Spleen (tissue), 7 donors: ENCODE measurements at regions not wholly inside any gene's neighbourhood (a gene's known extent, or its start where the extent isn't known, plus 50 kb on each side); places are given as distances from the start of the nearest gene placed in this dataset.
"Not testable (repeated sequence)": the region's sequence is repeated elsewhere in the genome, so short reads cannot be mapped to it uniquely, and the experiment has no call there.

ENCODE experiments used
- CTCF ChIP-seq, 11 experiments: fragments of 200-600 bp in 7 of 11; fragments of 450-650 bp in 4 of 11; sonication (generic) in 4 of 11; IDR thresholded peaks in 8 of 11; conservative IDR thresholded peaks in 3 of 11; 1 replicate in 7 of 11; 2 replicates in 4 of 11; pipeline versions ENCODE4 v1.4.0 to v1.8.0; 2016 to 2021; ENCODE audit warnings: antibody characterized with exemption in 11 of 11, inconsistent platforms in 4 of 11, mild to moderate bottlenecking in 1 of 11
- POLR2A ChIP-seq, 3 donors: fragments of 450-650 bp; IDR thresholded peaks; one replicate each; pipeline ENCODE4 v1.5.1; 2017; ENCODE audit warnings: antibody characterized with exemption in 3 of 3, mild to moderate bottlenecking in 1 of 3
- POLR2AphosphoS5 ChIP-seq, 3 donors: sonication (generic); formaldehyde crosslinking; IDR thresholded peaks; one replicate each; pipeline ENCODE4 v1.5.1; 2017; ENCODE audit warnings: antibody characterized with exemption in 3 of 3
- donor health status: DM: no; HTN: no; CAD: no; lungs with moderate emphysema.
- donor health status: DM: no; HTN: no; CAD: no.
- donor health status: DM: no; HTN: no; CAD: no.

- not testable (repeated sequence) for TF ChIP-seq POLR2A (IDR thresholded peaks at IDR 0.05); CTCF (IDR thresholded peaks at IDR 0.05 in 8 of 11, conservative IDR thresholded peaks at IDR 0.05 in 3 of 11); POLR2AphosphoS5 (IDR thresholded peaks at IDR 0.05)
Measured at GRCh38 chr5:30365031-30365430, 828.5 kb upstream of the CDH6 start.
